Dedifferentiated amniotic fluid mesenchymal stem cell (primary cell): ENCODE measurements at regions not wholly inside any gene's neighbourhood (a gene's known extent, or its start where the extent isn't known, plus 50 kb on each side); places are given as distances from the start of the nearest gene placed in this dataset.

ENCODE experiments used
- DNase-seq: peaks from one replicate; pipeline ENCODE4 v3.0.0-alpha.2; 2016; ENCODE audit errors: extremely low spot score

DNA sequence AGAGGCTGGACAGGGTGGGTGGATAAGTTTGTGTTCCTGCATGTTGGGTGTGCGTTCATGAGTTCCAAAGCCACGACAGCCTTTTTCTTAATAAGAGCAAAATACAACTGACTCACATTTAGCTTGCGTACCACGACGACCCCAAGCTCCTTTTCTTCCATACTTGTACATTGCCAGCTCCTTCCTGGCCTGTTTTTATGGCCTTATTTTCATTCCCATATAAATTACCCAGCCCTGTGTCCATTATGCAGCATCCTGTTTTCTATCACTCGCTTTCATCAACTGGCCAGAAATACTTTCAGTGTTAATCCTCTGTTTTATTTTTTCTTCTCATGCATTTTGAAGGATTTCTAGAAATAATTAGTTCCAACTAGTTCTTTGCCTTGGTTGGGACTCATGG, 499.1 kb downstream of the FOXO1 start:
- DNase-seq, result no peak

GRCh38 chr13:40168425-40169166, 497.8 kb downstream of the FOXO1 start:
- no peak for DNase-seq

DNA sequence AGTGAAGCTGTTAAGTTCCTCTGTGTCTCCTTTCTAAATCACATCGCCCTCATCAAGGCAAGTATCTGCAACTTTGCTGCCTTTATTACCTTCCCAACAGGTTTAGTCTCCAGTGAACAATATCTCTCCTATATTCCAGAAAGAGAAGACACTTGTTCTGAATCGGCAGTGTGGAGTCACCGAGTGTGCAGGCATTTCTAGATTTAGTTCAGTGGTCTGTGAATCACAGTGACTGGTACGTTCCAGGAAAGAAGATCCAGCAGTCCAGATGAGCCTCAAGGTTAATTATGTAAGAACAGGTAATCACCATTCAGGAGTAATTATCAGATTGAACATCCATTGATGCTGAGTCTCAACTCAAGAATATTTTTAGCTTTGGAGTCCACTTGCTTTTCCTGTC, 497.0 kb downstream of the FOXO1 start:
- no peak for DNase-seq

GRCh38 chr13:40170091-40170490, 496.4 kb downstream of the FOXO1 start:
- no peak for DNase-seq

- DNase-seq, result no peak
Measured at GRCh38 chr13:40170982-40171381, 495.5 kb downstream of the FOXO1 start.

DNA sequence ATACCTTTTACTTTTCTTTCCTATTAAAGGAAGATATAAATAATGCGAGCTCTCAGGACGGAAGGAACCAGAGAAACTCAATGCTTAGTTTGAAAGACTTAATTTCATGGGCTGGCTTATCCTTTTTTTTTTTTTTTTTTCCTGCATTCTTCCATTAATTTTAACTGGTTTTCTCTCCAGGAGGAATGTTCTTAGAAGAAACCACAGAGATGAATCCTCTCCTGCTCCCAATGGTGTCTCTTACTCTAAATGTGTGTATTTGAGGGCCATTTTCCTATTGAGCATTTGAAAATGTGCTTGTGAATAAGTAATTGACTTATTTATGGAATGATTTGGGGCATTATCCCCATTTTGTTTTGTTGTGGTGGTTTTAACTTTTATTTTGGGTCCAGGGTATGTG, 494.9 kb downstream of the FOXO1 start:
- no peak for DNase-seq

DNA sequence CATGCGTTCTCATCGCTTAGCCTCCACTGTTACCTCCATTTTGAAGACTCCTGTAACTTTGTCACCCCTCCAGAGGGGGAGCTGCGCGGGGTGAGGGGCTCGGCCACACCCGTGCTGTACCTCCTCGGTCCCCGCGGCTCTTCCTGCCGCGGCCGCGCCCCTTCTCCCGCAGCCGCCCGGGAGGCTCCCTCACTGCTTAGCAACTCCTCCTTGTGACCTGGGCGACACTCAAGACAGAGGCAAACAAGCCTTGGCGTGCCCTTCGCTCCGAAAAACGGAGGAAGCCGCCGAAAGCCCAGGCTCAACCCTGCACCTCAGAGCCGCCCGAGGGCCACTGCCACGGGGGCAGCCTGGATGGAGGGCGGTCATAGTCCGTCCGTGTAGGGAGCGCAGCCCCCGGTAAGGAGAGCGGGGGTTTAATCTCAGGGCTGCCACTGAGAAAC, 494.3 kb downstream of the FOXO1 start:
- DNase-seq, result no peak

DNA sequence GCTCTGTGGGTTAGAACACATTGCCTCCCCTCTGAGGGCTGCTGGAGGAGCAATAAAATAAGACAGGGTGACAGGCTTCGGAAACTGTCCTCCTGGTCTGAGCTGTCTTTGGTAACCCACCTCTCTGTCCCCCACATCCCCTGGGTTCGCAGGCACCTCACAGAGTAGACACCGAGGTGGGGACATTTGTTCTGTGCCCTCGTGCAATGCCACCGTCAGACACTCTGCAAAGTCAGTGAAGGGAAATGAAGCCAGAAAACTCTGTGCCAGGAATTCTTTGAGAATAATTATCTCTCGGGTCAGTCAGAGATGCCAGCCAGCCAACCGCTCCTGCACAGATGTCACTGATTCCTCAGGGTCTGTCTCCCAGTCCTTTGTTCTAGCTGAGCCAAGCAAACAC, 493.6 kb downstream of the FOXO1 start:
- no peak for DNase-seq

DNA sequence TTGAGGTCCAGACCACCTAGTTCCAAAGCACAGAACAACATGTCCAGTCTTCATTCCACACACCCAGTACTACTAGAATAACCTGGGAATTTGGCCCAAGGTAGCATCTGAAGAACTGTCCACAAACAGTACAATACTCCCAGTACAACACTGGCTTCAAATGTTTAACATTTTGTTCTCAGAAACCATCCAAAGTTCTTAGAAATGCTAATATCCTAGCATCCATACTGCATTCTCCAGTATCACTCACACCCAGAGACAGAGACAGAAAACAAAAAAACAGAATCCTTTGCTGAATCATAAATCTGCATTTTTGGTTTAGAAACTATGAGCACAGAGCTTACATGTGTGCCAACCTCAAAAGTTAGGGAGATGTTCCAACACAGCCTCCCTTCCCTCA, 490.8 kb downstream of the FOXO1 start:
- DNase-seq, result no peak

GRCh38 chr13:40176242-40176641, 490.2 kb downstream of the FOXO1 start:
- DNase-seq, result no peak

- no peak for DNase-seq
Measured at GRCh38 chr13:40178130-40178529, 488.3 kb downstream of the FOXO1 start.

GRCh38 chr13:40179445-40180281, 486.8 kb downstream of the FOXO1 start:
- no peak for DNase-seq

DNA sequence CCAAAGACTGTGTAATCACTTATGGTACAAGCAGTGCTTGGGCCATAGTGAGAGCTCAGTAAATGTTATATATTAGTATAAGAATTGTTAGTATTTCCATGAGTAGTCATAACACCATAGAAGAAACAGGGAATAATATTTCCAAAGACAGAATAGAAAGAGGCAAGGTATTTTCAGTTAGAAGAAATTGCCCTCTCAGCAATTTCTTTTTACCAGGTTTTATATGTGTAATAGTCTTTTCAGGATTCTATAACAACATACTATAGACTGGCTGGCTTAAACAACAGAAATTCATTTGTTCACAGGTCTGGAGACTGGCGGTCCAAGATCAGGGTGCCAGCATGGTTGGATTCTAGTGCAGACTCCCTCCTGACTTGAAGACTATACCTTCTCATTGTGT, 485.7 kb downstream of the FOXO1 start:
- DNase-seq, result no peak

GRCh38 chr13:40181203-40181845, 485.1 kb downstream of the FOXO1 start:
- DNase-seq, result no peak

DNA sequence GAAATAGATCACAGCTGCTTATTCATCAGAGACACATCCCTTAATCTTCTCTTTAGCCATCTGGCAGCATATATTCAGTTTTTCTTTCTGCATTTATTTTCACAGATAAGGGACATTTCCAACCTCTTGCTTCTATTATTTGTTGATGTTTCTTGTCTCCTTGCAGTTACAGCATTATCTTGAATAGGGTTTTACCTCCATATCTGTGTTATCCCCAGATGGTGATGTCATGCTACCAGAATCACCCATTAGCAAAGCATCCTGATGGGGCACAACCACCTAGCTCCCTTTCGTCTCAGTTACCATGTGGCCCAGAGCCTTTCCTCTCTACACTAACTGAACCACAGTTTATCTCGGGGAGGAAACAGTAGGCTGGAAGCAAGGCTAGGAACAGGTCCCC, 483.9 kb downstream of the FOXO1 start:
- DNase-seq, result no peak

DNA sequence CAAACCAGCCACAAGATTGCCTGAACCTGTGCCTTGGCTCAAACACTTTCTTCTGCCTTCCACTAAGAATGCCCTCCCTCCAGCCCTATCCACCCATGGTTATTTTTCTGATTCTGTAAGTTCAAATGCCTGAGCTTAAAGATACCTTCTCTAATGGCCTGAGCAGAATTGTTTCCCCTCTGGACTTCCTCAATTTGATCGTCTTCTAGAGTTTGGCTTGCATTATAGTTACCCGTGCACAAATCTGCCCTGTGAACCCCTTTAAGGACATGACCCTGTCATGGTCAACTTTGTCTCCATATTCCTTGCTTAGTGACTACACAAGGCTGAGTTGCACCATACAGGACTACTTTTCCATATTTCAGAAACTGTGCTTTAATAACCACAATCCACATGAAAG, 481.0 kb downstream of the FOXO1 start:
- no peak for DNase-seq

- DNase-seq, result no peak
Measured at GRCh38 chr13:40186041-40186440, 480.4 kb downstream of the FOXO1 start.

GRCh38 chr13:40186626-40187323, 479.7 kb downstream of the FOXO1 start:
- DNase-seq, result no peak

GRCh38 chr13:40187324-40187795, 479.1 kb downstream of the FOXO1 start:
- no peak for DNase-seq

DNA sequence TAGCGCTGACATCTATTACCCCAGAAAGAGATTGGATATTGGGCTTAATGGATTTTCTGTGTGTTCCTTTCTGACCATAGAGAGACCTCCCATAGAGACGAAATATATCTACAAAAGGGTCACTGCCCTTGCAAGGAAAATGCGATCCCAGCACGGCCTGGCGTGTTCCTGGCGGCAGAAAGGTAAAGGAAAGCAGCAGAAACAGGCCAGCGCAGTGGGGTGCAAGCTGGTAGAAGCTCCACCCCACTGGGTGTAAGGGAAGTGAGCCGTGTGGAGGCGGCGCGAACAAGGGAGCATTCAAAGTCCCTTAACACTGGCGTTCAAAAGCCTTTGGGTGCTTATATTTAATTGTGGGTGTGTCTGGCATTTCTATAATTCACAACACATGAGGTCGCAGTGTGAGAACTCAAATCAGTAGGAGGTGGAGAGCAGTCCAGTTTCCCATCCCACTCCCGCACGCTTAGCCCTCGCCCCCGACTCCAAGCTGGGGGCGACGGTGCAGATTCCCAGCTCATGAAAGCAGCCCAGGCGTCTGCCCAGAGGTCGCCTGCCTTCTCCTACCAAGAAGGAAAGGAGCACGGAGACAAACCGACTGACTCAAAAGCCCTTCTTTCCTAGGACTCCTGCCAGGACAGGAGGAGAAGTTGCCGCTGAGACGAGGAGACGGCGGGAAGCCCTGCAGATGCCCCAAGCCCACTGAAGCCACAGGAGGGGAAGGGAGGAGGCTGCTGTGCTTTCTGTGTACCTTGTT, 478.4 kb downstream of the FOXO1 start:
- DNase-seq, result no peak

DNA sequence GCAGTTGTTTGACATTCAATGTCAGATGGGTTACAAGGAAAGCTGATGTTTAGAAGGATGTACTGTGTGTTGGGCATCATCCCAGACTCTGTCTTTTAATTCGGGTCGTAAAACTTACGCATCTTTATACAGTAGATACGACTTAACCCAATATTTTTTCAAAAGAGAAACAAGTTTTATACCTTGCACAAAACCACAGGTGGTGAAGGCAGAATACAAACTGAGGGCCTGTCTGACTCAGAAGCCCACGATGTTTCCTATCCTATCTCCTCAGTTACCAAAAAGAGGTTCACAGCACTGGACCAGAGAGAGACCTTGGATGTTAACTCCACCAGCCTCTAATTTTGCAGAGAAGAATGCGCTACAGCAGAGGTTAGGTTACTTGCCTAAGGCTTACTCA, 477.0 kb downstream of the FOXO1 start:
- DNase-seq, result no peak
